ENCODE measurements at regions not wholly inside any gene's neighbourhood (a gene's known extent, or its start where the extent isn't known, plus 50 kb on each side); places are given as distances from the start of the nearest gene placed in this dataset.

DNA sequence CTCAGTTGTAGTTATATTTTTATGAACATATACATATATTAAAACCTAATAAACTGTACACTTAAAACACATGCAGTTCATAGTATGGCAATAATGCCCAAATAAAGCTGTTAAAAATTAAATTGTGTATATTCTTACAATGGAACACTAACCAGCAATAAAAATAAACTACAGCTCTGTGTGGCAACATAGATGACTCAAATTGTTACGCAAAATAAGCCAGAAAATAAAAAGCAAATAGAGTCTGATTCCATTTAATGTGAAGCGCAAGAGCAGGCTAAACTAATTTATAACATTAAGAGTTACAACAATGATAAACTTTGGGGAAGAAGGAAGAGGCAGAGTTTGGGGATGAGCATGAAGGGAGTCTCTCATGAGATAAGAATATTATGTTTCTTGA lies 597.3 kb downstream of the TLE1 start:
- Histone ChIP-seq H2BK120ac (ENCODE audit: low read depth, low read length) (no peak overlapping the region), H3K4me1 (ENCODE audit: control insufficient read depth, insufficient read depth, low read depth, low read length) (no peaks in the 10 kb centered on the region), H3K27ac (ENCODE audit: low read length, poor library complexity, severe bottlenecking) (no peak overlapping the region), H2AK5ac (ENCODE audit: low read length, severe bottlenecking) (no peak overlapping the region), H3K4me2 (ENCODE audit: low read length, poor library complexity, severe bottlenecking) (no peak overlapping the region), H3K27me3 (ENCODE audit: control insufficient read depth in 1 of 2, insufficient read depth in 1 of 2, low read length in 2 of 2) (no peaks in the 10 kb centered on the region), H4K91ac (ENCODE audit: low read length) (no peak overlapping the region), H2AFZ (ENCODE audit: low read depth, low read length) (no peak overlapping the region), H3K4me3 (ENCODE audit: insufficient read depth in 1 of 2, low read depth in 1 of 2, low read length in 2 of 2) (no peak overlapping the region), H3K36me3 (ENCODE audit: control insufficient read depth in 1 of 2, insufficient read depth in 2 of 2, low read depth in 1 of 2, low read length in 2 of 2) (no peaks in the 10 kb centered on the region), H4K8ac (ENCODE audit: low read length) (no peak overlapping the region), H3K14ac (ENCODE audit: low read length in 2 of 2) (no peak overlapping the region), H3K23ac (ENCODE audit: low read length in 2 of 2) (no peak overlapping the region), H3K9me3 (ENCODE audit: control insufficient read depth, low read length) (peaks cover 13% of the 10 kb centered on the region), H3K9ac (ENCODE audit: low read length) (no peak overlapping the region), H3K4ac (ENCODE audit: low read depth in 1 of 2, low read length in 2 of 2) (no peak overlapping the region), H2BK5ac (ENCODE audit: low read depth, low read length, poor library complexity, severe bottlenecking) (no peak overlapping the region), H3K79me1 (replicated peaks; ENCODE audit: low read length, poor library complexity, severe bottlenecking) (no peaks in the 10 kb centered on the region), H2BK12ac (ENCODE audit: low read length in 2 of 2) (no peak overlapping the region), H3K18ac (ENCODE audit: low read depth in 1 of 2, low read length in 2 of 2) (no peak overlapping the region), H2BK15ac (ENCODE audit: low read depth, poor library complexity, severe bottlenecking) (no peak overlapping the region)
- DNase-seq, result peak; percentile 26
- WGBS, result 100% methylated on average over 1 of the region's 2 CpGs

DNA sequence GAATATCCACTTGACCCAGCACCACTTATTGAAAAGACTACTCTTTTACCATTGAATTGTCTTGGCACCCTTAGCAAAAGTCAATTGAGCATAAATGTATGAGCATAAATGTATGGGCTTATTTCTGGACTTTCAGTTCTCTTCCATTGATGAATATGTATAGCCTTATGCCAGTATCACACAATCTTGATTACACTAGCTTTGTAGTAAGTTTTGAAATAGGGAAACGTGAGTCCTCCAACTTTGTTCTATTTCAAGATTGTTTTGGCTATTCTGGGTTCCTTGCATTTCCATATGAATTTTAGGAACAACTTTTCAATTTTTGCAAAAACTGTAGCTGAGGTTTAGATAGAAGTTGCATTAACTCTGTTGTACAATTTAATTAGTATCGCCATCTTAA lies 601.0 kb downstream of the TLE1 start:
- no peak overlapping the region for H3K27ac ChIP-seq (ENCODE audit: low read length, poor library complexity, severe bottlenecking)
- no peak overlapping the region for H3K4me3 ChIP-seq (ENCODE audit: insufficient read depth in 1 of 2, low read depth in 1 of 2, low read length in 2 of 2)
- H4K8ac ChIP-seq (ENCODE audit: low read length), result no peak overlapping the region
- no peak overlapping the region for H3K23ac ChIP-seq (ENCODE audit: low read length in 2 of 2)
- no peak overlapping the region for H4K91ac ChIP-seq (ENCODE audit: low read length)
- no peak overlapping the region for H2BK5ac ChIP-seq (ENCODE audit: low read depth, low read length, poor library complexity, severe bottlenecking)
- H2BK15ac ChIP-seq (ENCODE audit: low read depth, poor library complexity, severe bottlenecking), result no peak overlapping the region
- H2BK12ac ChIP-seq (ENCODE audit: low read length in 2 of 2), result no peak overlapping the region
- DNase-seq, result no peak
- H2AFZ ChIP-seq (ENCODE audit: low read depth, low read length), result no peak overlapping the region
- no peak overlapping the region for H2BK120ac ChIP-seq (ENCODE audit: low read depth, low read length)
- no peaks in the 10 kb centered on the region for H3K36me3 ChIP-seq (ENCODE audit: control insufficient read depth in 1 of 2, insufficient read depth in 2 of 2, low read depth in 1 of 2, low read length in 2 of 2)
- no peaks in the 10 kb centered on the region for H3K27me3 ChIP-seq (ENCODE audit: control insufficient read depth in 1 of 2, insufficient read depth in 1 of 2, low read length in 2 of 2)
- no peak overlapping the region for H2AK5ac ChIP-seq (ENCODE audit: low read length, severe bottlenecking)
- H3K9me3 ChIP-seq (ENCODE audit: control insufficient read depth, low read length), result peaks cover 10% of the 10 kb centered on the region
- no CpG with 5 or more reads among the region's 2 CpGs for WGBS
- H3K79me1 ChIP-seq (replicated peaks; ENCODE audit: low read length, poor library complexity, severe bottlenecking), result no peaks in the 10 kb centered on the region
- H3K9ac ChIP-seq (ENCODE audit: low read length), result no peak overlapping the region
- no peaks in the 10 kb centered on the region for H3K4me1 ChIP-seq (ENCODE audit: control insufficient read depth, insufficient read depth, low read depth, low read length)
- H3K4me2 ChIP-seq (ENCODE audit: low read length, poor library complexity, severe bottlenecking), result no peak overlapping the region
- no peak overlapping the region for H3K18ac ChIP-seq (ENCODE audit: low read depth in 1 of 2, low read length in 2 of 2)
- no peak overlapping the region for H3K4ac ChIP-seq (ENCODE audit: low read depth in 1 of 2, low read length in 2 of 2)
- H3K14ac ChIP-seq (ENCODE audit: low read length in 2 of 2), result no peak overlapping the region

DNA sequence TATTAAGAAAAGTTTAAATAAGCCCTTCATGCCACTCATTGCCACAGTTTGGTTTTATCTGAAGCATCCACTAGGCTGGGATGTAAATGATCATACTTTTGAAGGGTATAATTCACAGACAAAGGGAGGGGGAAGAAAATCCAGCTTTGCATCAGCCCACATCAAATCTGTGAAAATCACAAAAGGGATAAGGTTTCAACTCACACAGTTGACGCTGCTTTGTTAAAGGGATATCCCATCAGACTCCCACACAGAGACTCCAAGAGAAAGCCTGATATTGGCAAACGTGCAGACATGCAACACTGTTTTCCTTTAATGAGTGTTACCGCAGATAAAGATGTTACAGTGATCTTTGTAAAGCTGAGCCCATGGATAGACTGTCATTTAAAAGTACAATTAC lies 602.9 kb downstream of the TLE1 start:
- no peaks in the 10 kb centered on the region for H3K9me3 ChIP-seq (ENCODE audit: control insufficient read depth, low read length)
- no peak for DNase-seq
- H2BK15ac ChIP-seq (ENCODE audit: low read depth, poor library complexity, severe bottlenecking), result no peak overlapping the region
- no peak overlapping the region for H3K4me2 ChIP-seq (ENCODE audit: low read length, poor library complexity, severe bottlenecking)
- 100% methylated on average over 3 of the region's 3 CpGs for WGBS
- H3K4me1 ChIP-seq (ENCODE audit: control insufficient read depth, insufficient read depth, low read depth, low read length), result no peaks in the 10 kb centered on the region
- no peaks in the 10 kb centered on the region for H3K27me3 ChIP-seq (ENCODE audit: control insufficient read depth in 1 of 2, insufficient read depth in 1 of 2, low read length in 2 of 2)
- no peak overlapping the region for H2BK120ac ChIP-seq (ENCODE audit: low read depth, low read length)
- H3K4ac ChIP-seq (ENCODE audit: low read depth in 1 of 2, low read length in 2 of 2), result no peak overlapping the region
- H3K23ac ChIP-seq (ENCODE audit: low read length in 2 of 2), result no peak overlapping the region
- no peak overlapping the region for H3K9ac ChIP-seq (ENCODE audit: low read length)
- H3K36me3 ChIP-seq (ENCODE audit: control insufficient read depth in 1 of 2, insufficient read depth in 2 of 2, low read depth in 1 of 2, low read length in 2 of 2), result no peaks in the 10 kb centered on the region
- no peak overlapping the region for H2BK12ac ChIP-seq (ENCODE audit: low read length in 2 of 2)
- H2AK5ac ChIP-seq (ENCODE audit: low read length, severe bottlenecking), result no peak overlapping the region
- H3K4me3 ChIP-seq (ENCODE audit: insufficient read depth in 1 of 2, low read depth in 1 of 2, low read length in 2 of 2), result no peak overlapping the region
- H3K14ac ChIP-seq (ENCODE audit: low read length in 2 of 2), result no peak overlapping the region
- H3K79me1 ChIP-seq (replicated peaks; ENCODE audit: low read length, poor library complexity, severe bottlenecking), result no peaks in the 10 kb centered on the region
- no peak overlapping the region for H3K18ac ChIP-seq (ENCODE audit: low read depth in 1 of 2, low read length in 2 of 2)
- no peak overlapping the region for H2BK5ac ChIP-seq (ENCODE audit: low read depth, low read length, poor library complexity, severe bottlenecking)
- no peak overlapping the region for H3K27ac ChIP-seq (ENCODE audit: low read length, poor library complexity, severe bottlenecking)
- no peak overlapping the region for H4K8ac ChIP-seq (ENCODE audit: low read length)
- no peak overlapping the region for H2AFZ ChIP-seq (ENCODE audit: low read depth, low read length)
- no peak overlapping the region for H4K91ac ChIP-seq (ENCODE audit: low read length)

DNA sequence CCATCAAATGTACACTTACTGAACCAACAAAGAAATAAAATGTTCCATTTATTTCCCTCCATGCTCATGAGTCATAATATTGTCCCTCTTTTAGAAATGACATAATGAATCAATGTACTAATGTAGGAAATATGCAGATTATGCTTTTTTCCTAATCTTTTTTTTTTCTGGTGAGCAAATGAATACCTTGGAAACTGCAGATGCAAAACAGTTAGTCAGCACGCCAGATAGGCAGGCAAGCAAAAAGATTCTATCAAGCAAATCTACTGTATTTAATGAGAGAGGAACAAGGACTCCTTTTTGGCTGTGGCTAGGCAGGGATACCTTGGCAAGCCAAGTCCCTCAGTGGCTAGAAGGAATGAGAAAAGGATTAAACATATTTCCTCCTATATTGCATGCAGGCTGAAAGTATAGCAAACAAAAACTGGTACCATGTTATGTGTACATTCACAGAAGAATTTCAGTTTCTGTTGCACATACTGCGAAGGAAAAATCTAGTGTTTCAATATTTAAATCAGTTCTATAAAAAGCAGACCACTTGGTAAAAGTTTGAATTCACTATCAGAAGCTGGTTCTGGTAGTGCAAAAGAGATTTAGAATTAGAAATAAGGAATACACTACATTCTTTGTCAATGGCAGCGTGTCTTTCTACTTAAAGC lies 605.4 kb downstream of the TLE1 start:
- H3K4me2 ChIP-seq (ENCODE audit: low read length, poor library complexity, severe bottlenecking), result no peak overlapping the region
- no peaks in the 10 kb centered on the region for H3K36me3 ChIP-seq (ENCODE audit: control insufficient read depth in 1 of 2, insufficient read depth in 2 of 2, low read depth in 1 of 2, low read length in 2 of 2)
- H2BK12ac ChIP-seq (ENCODE audit: low read length in 2 of 2), result no peak overlapping the region
- no peak overlapping the region for H2AFZ ChIP-seq (ENCODE audit: low read depth, low read length)
- no peaks in the 10 kb centered on the region for H3K27me3 ChIP-seq (ENCODE audit: control insufficient read depth in 1 of 2, insufficient read depth in 1 of 2, low read length in 2 of 2)
- no peak overlapping the region for H2BK120ac ChIP-seq (ENCODE audit: low read depth, low read length)
- no peak overlapping the region for H3K23ac ChIP-seq (ENCODE audit: low read length in 2 of 2)
- no peak overlapping the region for H2AK5ac ChIP-seq (ENCODE audit: low read length, severe bottlenecking)
- H2BK5ac ChIP-seq (ENCODE audit: low read depth, low read length, poor library complexity, severe bottlenecking), result no peak overlapping the region
- no peak overlapping the region for H3K14ac ChIP-seq (ENCODE audit: low read length in 2 of 2)
- no peak overlapping the region for H4K8ac ChIP-seq (ENCODE audit: low read length)
- H3K9ac ChIP-seq (ENCODE audit: low read length), result peak overlapping the region; percentile 9
- no peak overlapping the region for H3K4me3 ChIP-seq (ENCODE audit: insufficient read depth in 1 of 2, low read depth in 1 of 2, low read length in 2 of 2)
- no peaks in the 10 kb centered on the region for H3K4me1 ChIP-seq (ENCODE audit: control insufficient read depth, insufficient read depth, low read depth, low read length)
- 100% methylated on average over 1 of the region's 3 CpGs for WGBS
- no peak overlapping the region for H3K27ac ChIP-seq (ENCODE audit: low read length, poor library complexity, severe bottlenecking)
- H3K4ac ChIP-seq (ENCODE audit: low read depth in 1 of 2, low read length in 2 of 2), result no peak overlapping the region
- H4K91ac ChIP-seq (ENCODE audit: low read length), result no peak overlapping the region
- DNase-seq, result peak; percentile 59
- peak overlapping the region in 1 of 2 experiments; percentile 91 for H3K18ac ChIP-seq (ENCODE audit: low read depth in 1 of 2, low read length in 2 of 2)
- H3K79me1 ChIP-seq (replicated peaks; ENCODE audit: low read length, poor library complexity, severe bottlenecking), result no peaks in the 10 kb centered on the region
- H3K9me3 ChIP-seq (ENCODE audit: control insufficient read depth, low read length), result no peaks in the 10 kb centered on the region
- H2BK15ac ChIP-seq (ENCODE audit: low read depth, poor library complexity, severe bottlenecking), result no peak overlapping the region

All from mesenchymal stem cell (in vitro differentiated cells and primary cell).